OCI-LY7 (cell line): ENCODE measurements at regions not wholly inside any gene's neighbourhood (a gene's known extent, or its start where the extent isn't known, plus 50 kb on each side); places are given as distances from the start of the nearest gene placed in this dataset.

Experiments
- BruUV-seq: library from RNA; stranded (reverse); fragments of 400-500 nt; replicated peaks from 2 replicates; lab custom pipeline; 2021; lab: Mats Ljungman, UMichigan
- CTCF ChIA-PET: fragments of 300-600 bp; sonication (Branson Sonifier 250); formaldehyde crosslinking; loops from one replicate; lab custom pipeline; 2022; ENCODE audit warnings: antibody characterized with exemption; ENCODE audit not compliant: unreplicated experiment; lab: Charles Lee
- POLR2A ChIA-PET: fragments of 300-600 bp; sonication (Branson Sonifier 250); formaldehyde crosslinking; loops from one replicate; lab custom pipeline; 2022; ENCODE audit warnings: antibody characterized with exemption; lab: Charles Lee
- DNase-seq: peaks from one replicate; pipeline ENCODE4 v3.0.0-alpha.2; 2015; ENCODE audit warnings: low spot score
- H2AFZ ChIP-seq: fragments of 200-600 bp; sonication (generic), shearing (Covaris generic); 2 replicates; pipeline ENCODE4 v1.6.1; 2014; ENCODE audit warnings: mild to moderate bottlenecking, antibody characterized with exemption, low read length, moderate library complexity
- H3K27ac ChIP-seq: fragments of 200-600 bp; sonication (generic); 2 replicates; pipeline ENCODE4 v1.5.1; 2014; ENCODE audit warnings: mixed run types, low read depth, mild to moderate bottlenecking, moderate library complexity, low read length, inconsistent platforms; ENCODE audit not compliant: poor library complexity, severe bottlenecking
- H3K36me3 ChIP-seq: fragments of 200-600 bp; sonication (generic); 2 replicates; pipeline ENCODE4 v1.6.1; 2014; ENCODE audit warnings: mild to moderate bottlenecking, antibody characterized with exemption, low read length, moderate library complexity, mixed read lengths; ENCODE audit not compliant: insufficient read depth
- H3K4me1 ChIP-seq: fragments of 200-600 bp; sonication (generic); 2 replicates; pipeline ENCODE4 v1.5.1; 2014; ENCODE audit warnings: mild to moderate bottlenecking, low read length; ENCODE audit not compliant: insufficient read depth, poor library complexity, severe bottlenecking
- H3K4me2 ChIP-seq: fragments of 200-600 bp; sonication (generic); 2 replicates; pipeline ENCODE4 v1.6.1; 2014; ENCODE audit warnings: mild to moderate bottlenecking, low read length
- H3K4me3 ChIP-seq: fragments of 200-600 bp; sonication (generic); 2 replicates; pipeline ENCODE4 v1.5.1; 2014; ENCODE audit warnings: mild to moderate bottlenecking, low read depth, low read length; ENCODE audit not compliant: poor library complexity, severe bottlenecking
- H3K79me2 ChIP-seq: fragments of 200-600 bp; sonication (generic); 2 replicates; pipeline ENCODE4 v1.6.1; 2016; ENCODE audit warnings: low read depth, mild to moderate bottlenecking, low read length, moderate library complexity, mixed read lengths; ENCODE audit not compliant: insufficient read depth
- H3K9me2 ChIP-seq: fragments of 200-600 bp; sonication (generic); 2 replicates; pipeline ENCODE4 v1.6.1; 2016; ENCODE audit warnings: mild to moderate bottlenecking, low read length, mixed read lengths; ENCODE audit not compliant: insufficient read depth
- H3K9me3 ChIP-seq: fragments of 200-600 bp; sonication (generic); 2 replicates; pipeline ENCODE4 v1.6.1; 2014; ENCODE audit warnings: mild to moderate bottlenecking, mixed run types, low read length, mixed read lengths
- H4K20me1 ChIP-seq: fragments of 200-600 bp; sonication (generic); 2 replicates; pipeline ENCODE4 v1.6.1; 2014; ENCODE audit warnings: mild to moderate bottlenecking, antibody characterized with exemption, low read length, moderate library complexity, mixed read lengths; ENCODE audit not compliant: insufficient read depth
- CTCF ChIP-seq: fragments of 200-600 bp; sonication (generic); conservative IDR thresholded peaks from 2 replicates; pipeline ENCODE4 v1.5.1; 2014; ENCODE audit warnings: mild to moderate bottlenecking, antibody characterized with exemption, low read length, moderate library complexity, mixed read lengths
- EZH2phosphoT487 ChIP-seq: fragments of 200-600 bp; sonication (generic); IDR thresholded peaks from 2 replicates; pipeline ENCODE4 v1.6.1; 2018; ENCODE audit warnings: low read depth, borderline replicate concordance, mild to moderate bottlenecking, mixed run types, antibody characterized with exemption, low read length, moderate library complexity, mixed read lengths
- intact Hi-C: fragments of 100-400 bp; cut with micrococcal nuclease; formaldehyde crosslinking; loops from one replicate; pipeline ENCODE4 v1.10.0; 2022; ENCODE audit not compliant: unreplicated experiment

- H3K9me2 ChIP-seq, result no peaks in the 10 kb centered on the region; the same call in 1 of the 2 replicates
- no peak overlapping the region for H3K27ac ChIP-seq
- TF ChIP-seq CTCF, result no peak
- no peak for TF ChIP-seq EZH2phosphoT487
- intact Hi-C loops, result no loop called here
- BruUV-seq, result no TSS peak
- POLR2A ChIA-PET, result no interaction called here
- H3K4me2 ChIP-seq, result no peak overlapping the region
- no peak for DNase-seq
- H3K9me3 ChIP-seq, result no peaks in the 10 kb centered on the region
- no peaks in the 10 kb centered on the region for H3K4me1 ChIP-seq
- H2AFZ ChIP-seq, result no peak overlapping the region
- no peaks in the 10 kb centered on the region for H4K20me1 ChIP-seq
- H3K79me2 ChIP-seq, result no peaks in the 10 kb centered on the region
- CTCF ChIA-PET, result no interaction called here
- H3K36me3 ChIP-seq, result no peaks in the 10 kb centered on the region
- no peak overlapping the region for H3K4me3 ChIP-seq
Observed at GRCh38 chr10:71092812-71093401, 119.5 kb upstream of the UNC5B start.

GRCh38 chr10:71093531-71093930 lies 118.8 kb upstream of the UNC5B start:
- DNase-seq, result no peak
- CTCF ChIA-PET, result no interaction called here
- no peaks in the 10 kb centered on the region; the same call in 1 of the 2 replicates for H3K9me2 ChIP-seq
- H3K79me2 ChIP-seq, result no peaks in the 10 kb centered on the region
- intact Hi-C loops, result no loop called here
- no peak overlapping the region for H3K4me3 ChIP-seq
- TF ChIP-seq CTCF (no peak), EZH2phosphoT487 (no peak)
- H3K4me2 ChIP-seq, result no peak overlapping the region
- no peaks in the 10 kb centered on the region for H3K9me3 ChIP-seq
- no peaks in the 10 kb centered on the region for H3K4me1 ChIP-seq
- H4K20me1 ChIP-seq, result no peaks in the 10 kb centered on the region
- no peak overlapping the region for H2AFZ ChIP-seq
- no TSS peak for BruUV-seq
- POLR2A ChIA-PET, result no interaction called here
- H3K36me3 ChIP-seq, result no peaks in the 10 kb centered on the region
- no peak overlapping the region for H3K27ac ChIP-seq

- Histone ChIP-seq H3K9me2 (no peaks in the 10 kb centered on the region; the same call in 1 of the 2 replicates), H2AFZ (no peak overlapping the region), H3K4me2 (no peak overlapping the region), H3K27ac (no peak overlapping the region), H3K4me3 (no peak overlapping the region), H3K36me3 (no peaks in the 10 kb centered on the region), H4K20me1 (no peaks in the 10 kb centered on the region), H3K79me2 (no peaks in the 10 kb centered on the region), H3K4me1 (no peaks in the 10 kb centered on the region), H3K9me3 (no peaks in the 10 kb centered on the region)
- ChIA-PET POLR2A (no interaction called here), CTCF (no interaction called here)
- no TSS peak for BruUV-seq
- intact Hi-C loops, result no loop called here
- DNase-seq, result no peak
- TF ChIP-seq EZH2phosphoT487, result no peak
- no peak for TF ChIP-seq CTCF
Observed at GRCh38 chr10:71094712-71095390, 117.5 kb upstream of the UNC5B start.
